GM12878 (cell line): ENCODE measurements at regions not wholly inside any gene's neighbourhood (a gene's known extent, or its start where the extent isn't known, plus 50 kb on each side); places are given as distances from the start of the nearest gene placed in this dataset.

Source experiments
- ATAC-seq: fragments of 200-7000 bp; cut with Tn5 transposase; 3 replicates; pipeline ENCODE4 v1.9.1; 2020; ENCODE audit warnings: mild to moderate bottlenecking, moderate library complexity
- BruUV-seq: library from RNA; stranded (reverse); fragments of 400-500 nt; replicated peaks from 2 replicates; lab custom pipeline; 2021; lab: Mats Ljungman, UMichigan
- CTCF ChIA-PET: fragments of 300-600 bp; sonication (Branson Sonifier 250); formaldehyde crosslinking; extraction: SDS; loops from one replicate; lab custom pipeline; 2021; ENCODE audit warnings: inconsistent platforms; lab: Yijun Ruan, JAX
- POLR2A ChIA-PET: fragments of 350-600 bp; formaldehyde crosslinking; extraction: SDS; loops from one replicate; lab custom pipeline; 2021; ENCODE audit warnings: inconsistent platforms; lab: Charles Lee
- RAD21 ChIA-PET: fragments of 300-600 bp; sonication (Branson Sonifier 250); formaldehyde crosslinking; loops from one replicate; lab custom pipeline; 2023; ENCODE audit warnings: antibody characterized with exemption; ENCODE audit not compliant: unreplicated experiment; lab: Charles Lee
- SMC1A ChIA-PET: fragments of 300-600 bp; sonication (Branson Sonifier 250); formaldehyde crosslinking; loops from one replicate; lab custom pipeline; 2023; ENCODE audit not compliant: unreplicated experiment, uncharacterized antibody; lab: Charles Lee
- DNase-seq: peaks from one replicate; pipeline ENCODE4 v3.0.0-alpha.2; 2011; ENCODE audit warnings: low read depth, low spot score
- FAIRE-seq: peaks from 3 replicates; lab custom pipeline; 2011; peaks lifted over from hg19 to GRCh38; lab: Jason Lieb, UNC
- H2AFZ ChIP-seq: 2 replicates; pipeline ENCODE4 v1.6.0; 2011; ENCODE audit warnings: low read depth, low read length, control low read depth; ENCODE audit not compliant: control insufficient read depth
- H3K27ac ChIP-seq: 2 replicates; pipeline ENCODE4 v1.5.1; 2011; ENCODE audit warnings: control low read depth; ENCODE audit not compliant: control insufficient read depth, insufficient read depth
- H3K27me3 ChIP-seq, 2 experiments: replicated peaks in 1 of 2; 2 replicates each; pipeline versions ENCODE4 v1.6.0 to v1.6.1; 2011; ENCODE audit warnings: low read length in 1 of 2; ENCODE audit not compliant: control insufficient read depth in 2 of 2, insufficient read depth in 2 of 2
- H3K36me3 ChIP-seq, 2 experiments: 2 replicates each; pipeline ENCODE4 v1.5.1; 2011; ENCODE audit warnings: low read length in 1 of 2; ENCODE audit not compliant: control insufficient read depth in 2 of 2, insufficient read depth in 2 of 2
- H3K4me1 ChIP-seq: 2 replicates; pipeline ENCODE4 v1.6.1; 2011; ENCODE audit warnings: mild to moderate bottlenecking, low read length, moderate library complexity, mixed read lengths; ENCODE audit not compliant: control insufficient read depth, insufficient read depth
- H3K4me2 ChIP-seq: 2 replicates; pipeline ENCODE4 v1.6.0; 2011; ENCODE audit warnings: control low read depth; ENCODE audit not compliant: control insufficient read depth, insufficient read depth
- H3K4me3 ChIP-seq: fragments of 200-600 bp; sonication (generic); 2 replicates; pipeline ENCODE4 v1.5.1; 2016
- H3K79me2 ChIP-seq: 2 replicates; pipeline ENCODE4 v1.6.0; 2011; ENCODE audit warnings: low read length; ENCODE audit not compliant: control insufficient read depth, insufficient read depth
- H3K9ac ChIP-seq: 2 replicates; pipeline ENCODE4 v1.8.0; 2011; ENCODE audit warnings: low read length, control low read depth, mixed read lengths; ENCODE audit not compliant: control insufficient read depth, insufficient read depth
- H3K9me3 ChIP-seq: replicated peaks from 3 replicates; pipeline ENCODE4 v1.5.1; 2011; ENCODE audit warnings: mild to moderate bottlenecking, low read length; ENCODE audit not compliant: control insufficient read depth, insufficient read depth
- H4K20me1 ChIP-seq: 2 replicates; pipeline ENCODE4 v1.6.0; 2011; ENCODE audit not compliant: control insufficient read depth, insufficient read depth
- HDGF ChIP-seq: fragments of 450-650 bp; IDR thresholded peaks from 2 replicates; pipeline ENCODE4 v1.6.1; 2016; ENCODE audit warnings: antibody characterized with exemption
- HSF1 ChIP-seq: fragments of 150-350 bp; IDR thresholded peaks from 2 replicates; pipeline ENCODE4 v1.6.1; 2014; ENCODE audit warnings: mild to moderate bottlenecking, low read depth, low read length
- KDM1A ChIP-seq: fragments of 200-600 bp; sonication (generic); IDR thresholded peaks from 2 replicates; pipeline ENCODE4 v1.6.1; 2016; ENCODE audit warnings: borderline replicate concordance
- REST ChIP-seq: IDR thresholded peaks from 2 replicates; pipeline ENCODE4 v1.6.1; 2012; ENCODE audit warnings: mild to moderate bottlenecking, low read depth, low read length
- TCF7 ChIP-seq: IDR thresholded peaks from 2 replicates; pipeline ENCODE4 v1.6.1; 2014; ENCODE audit warnings: antibody characterized with exemption, borderline replicate concordance
- ZSCAN29 ChIP-seq: fragments of 450-650 bp; IDR thresholded peaks from 2 replicates; pipeline ENCODE4 v1.6.1; 2017; ENCODE audit warnings: mild to moderate bottlenecking, moderate library complexity
- WGBS: methylation state at CpG from one replicate; pipeline ENCODE4 v1.1.6; 2016; ENCODE audit warnings: low lambda C conversion rate; ENCODE audit not compliant: insufficient replicate concordance, insufficient coverage; ENCODE audit errors: missing lambda C conversion rate; 5-methylcytosine and 5-hydroxymethylcytosine counted together
- in situ Hi-C: fragments of 300-500 bp; cut with MboI; formaldehyde crosslinking; loops from 9 replicates; pipeline ENCODE4 v1.14.3; 2018; ENCODE audit warnings: mixed read lengths
- intact Hi-C: fragments of 100-400 bp; cut with micrococcal nuclease; formaldehyde crosslinking; loops from one replicate; pipeline ENCODE4 v1.14.2; 2022; ENCODE audit not compliant: unreplicated experiment

- ChIA-PET CTCF (no interaction called here), POLR2A (no interaction called here), SMC1A (no interaction called here), RAD21 (no interaction called here)
- Histone ChIP-seq H3K4me3 (no peak overlapping the region), H4K20me1 (no peaks in the 10 kb centered on the region), H3K4me2 (no peak overlapping the region), H3K27me3 (peaks cover 0 to 2% of the 10 kb centered on the region in 2 experiments; a peak in 2 of 4 replicates), H3K79me2 (no peaks in the 10 kb centered on the region), H3K9me3 (no peaks in the 10 kb centered on the region), H3K27ac (no peak overlapping the region), H3K9ac (no peak overlapping the region), H3K4me1 (no peaks in the 10 kb centered on the region), H3K36me3 (no peaks in the 10 kb centered on the region), H2AFZ (no peak overlapping the region)
- FAIRE-seq (no peak), DNase-seq (no peak), ATAC-seq (no peak)
- intact Hi-C loops (no loop called here), in situ Hi-C loops (no loop called here)
- no TSS peak for BruUV-seq
- WGBS = 31% methylated on average over 14 of the region's 14 CpGs
- no peak for TF ChIP-seq HDGF
Observed at GRCh38 chr2:11024259-11024645, 112.5 kb downstream of the KCNF1 start.

- Histone ChIP-seq H3K9me3 (no peaks in the 10 kb centered on the region), H3K27ac (no peak overlapping the region), H4K20me1 (no peaks in the 10 kb centered on the region), H3K4me1 (no peaks in the 10 kb centered on the region), H3K79me2 (no peaks in the 10 kb centered on the region), H3K4me3 (no peak overlapping the region), H2AFZ (no peak overlapping the region), H3K36me3 (no peaks in the 10 kb centered on the region), H3K4me2 (no peak overlapping the region), H3K9ac (no peak overlapping the region), H3K27me3 (no peaks in the 10 kb centered on the region; a peak in 2 of 4 replicates)
- ChIA-PET POLR2A (no interaction called here), SMC1A (no interaction called here), CTCF (no interaction called here), RAD21 (no interaction called here)
- no peak for DNase-seq
- no TSS peak for BruUV-seq
- no peak for FAIRE-seq
- TF ChIP-seq ZSCAN29 (no peak), HSF1 (no peak), KDM1A (no peak), TCF7 (no peak), REST (no peak)
- ATAC-seq = no peak
- 53% methylated on average over 7 of the region's 7 CpGs for WGBS
- in situ Hi-C loops = no loop called here
- intact Hi-C loops = no loop called here
Observed at GRCh38 chr2:11024687-11025086, 113.0 kb downstream of the KCNF1 start.
